ENCODE measurements at regions not wholly inside any gene's neighbourhood (a gene's known extent, or its start where the extent isn't known, plus 50 kb on each side); places are given as distances from the start of the nearest gene placed in this dataset.
"Not testable (repeated sequence)": the region's sequence is repeated elsewhere in the genome, so short reads cannot be mapped to it uniquely, and the experiment has no call there.

- DNase-seq = not testable (repeated sequence)
These were observed 951.2 kb downstream of the TMEM121 start for GRCh38 chr14:106477600-106477999.

- not testable (repeated sequence) for DNase-seq
These were observed 953.9 kb downstream of the TMEM121 start for GRCh38 chr14:106480287-106480686.

GRCh38 chr14:106482213-106482612 is 955.8 kb downstream of the TMEM121 start:
- DNase-seq = not testable (repeated sequence)

GRCh38 chr14:106487600-106487999 is 961.2 kb downstream of the TMEM121 start:
- no peak for DNase-seq

GRCh38 chr14:106488291-106488690 is 961.9 kb downstream of the TMEM121 start:
- DNase-seq = no peak

GRCh38 chr14:106489112-106489881 is 962.9 kb downstream of the TMEM121 start:
- DNase-seq = no peak

- DNase-seq = no peak
These were observed 964.1 kb downstream of the TMEM121 start for GRCh38 chr14:106490442-106490841.

GRCh38 chr14:106491851-106492250 is 965.5 kb downstream of the TMEM121 start:
- peak; percentile 48 to 49 for DNase-seq

- DNase-seq = no peak
These were observed 967.8 kb downstream of the TMEM121 start for GRCh38 chr14:106493962-106494823.

- no peak for DNase-seq
These were observed 974.2 kb downstream of the TMEM121 start for GRCh38 chr14:106500571-106500970.

GRCh38 chr14:106501898-106502297 is 975.5 kb downstream of the TMEM121 start:
- no peak for DNase-seq

GRCh38 chr14:106505366-106505765 is 979.0 kb downstream of the TMEM121 start:
- no peak for DNase-seq

GRCh38 chr14:106506881-106507305 is 980.5 kb downstream of the TMEM121 start:
- no peak for DNase-seq

- DNase-seq = no peak
These were observed 981.0 kb downstream of the TMEM121 start for GRCh38 chr14:106507354-106507753.

GRCh38 chr14:106508216-106508615 is 981.8 kb downstream of the TMEM121 start:
- no peak for DNase-seq

GRCh38 chr14:106509176-106509575 is 982.8 kb downstream of the TMEM121 start:
- DNase-seq = no peak

- no peak for DNase-seq
These were observed 983.4 kb downstream of the TMEM121 start for GRCh38 chr14:106509807-106510206.

- no peak for DNase-seq
These were observed 984.8 kb downstream of the TMEM121 start for GRCh38 chr14:106511006-106511799.

- no peak for DNase-seq
These were observed 985.4 kb downstream of the TMEM121 start for GRCh38 chr14:106511800-106512198.

GRCh38 chr14:106513302-106513701 is 986.9 kb downstream of the TMEM121 start:
- DNase-seq = no peak

GRCh38 chr14:106518054-106518943 is 991.9 kb downstream of the TMEM121 start:
- peak in 1 of 2 experiments; percentile 24 for DNase-seq

- not testable (repeated sequence) for DNase-seq
These were observed 995.7 kb downstream of the TMEM121 start for GRCh38 chr14:106522118-106522517.
